ENCODE measurements at regions not wholly inside any gene's neighbourhood (a gene's known extent, or its start where the extent isn't known, plus 50 kb on each side); places are given as distances from the start of the nearest gene placed in this dataset.

DNA sequence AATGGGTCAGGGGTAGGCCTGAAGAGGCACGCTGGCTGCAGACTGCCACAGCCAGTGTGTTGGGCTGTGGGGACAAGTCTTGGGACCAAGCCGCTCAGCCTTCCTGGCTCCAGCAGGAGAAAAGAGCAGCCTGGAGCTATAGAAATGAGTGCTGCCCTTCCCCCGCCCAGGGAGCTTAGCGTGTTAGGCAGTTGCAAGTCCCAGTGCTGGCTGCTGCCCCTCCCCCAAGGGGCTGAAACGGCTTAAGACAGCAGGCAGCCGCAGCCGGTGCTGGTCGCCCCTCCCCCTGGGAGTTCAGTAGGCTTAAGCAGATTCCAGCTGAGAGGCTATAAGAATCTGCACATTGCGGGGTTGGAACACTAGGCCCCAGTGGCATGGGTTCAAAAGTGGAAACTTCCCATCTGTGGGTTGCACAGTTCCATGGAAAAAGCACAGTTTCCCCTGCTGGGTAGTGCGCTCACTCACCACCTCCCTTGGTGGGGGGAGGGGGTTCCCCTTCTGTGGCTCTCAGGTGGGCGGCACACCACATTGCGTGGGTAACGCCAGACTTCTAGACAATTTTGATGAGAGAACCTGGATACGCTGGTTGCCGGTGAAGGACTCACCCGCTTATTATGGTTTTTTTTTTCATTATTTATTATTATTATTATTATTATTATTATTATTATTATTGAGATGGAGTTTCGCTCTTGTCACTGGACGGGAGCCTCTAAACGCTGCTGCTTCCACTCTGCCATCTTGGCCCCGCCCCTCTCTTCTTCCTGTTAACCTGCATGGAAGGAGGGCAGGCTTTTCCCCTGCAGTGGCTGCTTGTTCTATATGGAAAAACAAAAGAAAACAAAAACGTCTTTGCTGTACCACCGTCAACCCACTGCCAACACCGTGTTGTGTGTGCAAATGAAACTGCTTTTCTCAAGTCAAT lies 151.1 kb downstream of the CXCL12 start:
- no peak for TF ChIP-seq POLR2A (IDR thresholded peaks at IDR 0.05)
- TF ChIP-seq, protein P1, sequence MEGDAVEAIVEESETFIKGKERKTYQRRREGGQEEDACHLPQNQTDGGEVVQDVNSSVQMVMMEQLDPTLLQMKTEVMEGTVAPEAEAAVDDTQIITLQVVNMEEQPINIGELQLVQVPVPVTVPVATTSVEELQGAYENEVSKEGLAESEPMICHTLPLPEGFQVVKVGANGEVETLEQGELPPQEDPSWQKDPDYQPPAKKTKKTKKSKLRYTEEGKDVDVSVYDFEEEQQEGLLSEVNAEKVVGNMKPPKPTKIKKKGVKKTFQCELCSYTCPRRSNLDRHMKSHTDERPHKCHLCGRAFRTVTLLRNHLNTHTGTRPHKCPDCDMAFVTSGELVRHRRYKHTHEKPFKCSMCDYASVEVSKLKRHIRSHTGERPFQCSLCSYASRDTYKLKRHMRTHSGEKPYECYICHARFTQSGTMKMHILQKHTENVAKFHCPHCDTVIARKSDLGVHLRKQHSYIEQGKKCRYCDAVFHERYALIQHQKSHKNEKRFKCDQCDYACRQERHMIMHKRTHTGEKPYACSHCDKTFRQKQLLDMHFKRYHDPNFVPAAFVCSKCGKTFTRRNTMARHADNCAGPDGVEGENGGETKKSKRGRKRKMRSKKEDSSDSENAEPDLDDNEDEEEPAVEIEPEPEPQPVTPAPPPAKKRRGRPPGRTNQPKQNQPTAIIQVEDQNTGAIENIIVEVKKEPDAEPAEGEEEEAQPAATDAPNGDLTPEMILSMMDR (IDR thresholded peaks at IDR 0.05) = no peak

GRCh38 chr10:44217274-44217820 lies 167.6 kb downstream of the CXCL12 start:
- intact Hi-C loops (cut with DNase I) = no loop called here
- Histone ChIP-seq H3K27ac (no peak overlapping the region), H3K36me3 (no peaks in the 10 kb centered on the region), H3K4me3 (no peak overlapping the region), H3K4me1 (no peaks in the 10 kb centered on the region), H3K9me3 (peaks cover 0 to 22% (median 0%) of the 10 kb centered on the region in 12 donors), H3K27me3 (no peaks in the 10 kb centered on the region)
- TF ChIP-seq, protein P1 (IDR thresholded peaks at IDR 0.05) = no peak
- no peak for TF ChIP-seq POLR2A (IDR thresholded peaks at IDR 0.05)
- ATAC-seq (no peak), DNase-seq (no peak)
- 84 to 90% (median 87%) methylated on average over 3 of the region's 3 CpGs for WGBS, 4 donors

More for the DNA sequence above, 151.1 kb downstream of the CXCL12 start:
- ATAC-seq = peak in 3 of 4 donors; percentile 27 to 51 (median 36)
- H3K36me3 ChIP-seq = no peaks in the 10 kb centered on the region
- 62 to 67% (median 66%) methylated on average over 22 to 23 of the region's 23 CpGs for WGBS, 4 donors
- no peak overlapping the region for H3K4me3 ChIP-seq
- no peaks in the 10 kb centered on the region for H3K27me3 ChIP-seq
- peaks cover 0 to 11% (median 0%) of the 10 kb centered on the region in 12 donors for H3K4me1 ChIP-seq
- intact Hi-C loops (cut with DNase I) = no loop called here
- H3K9me3 ChIP-seq = peaks cover 0 to 13% (median 0%) of the 10 kb centered on the region in 12 donors
- peak; percentile 49 to 88 (median 67) for DNase-seq
- H3K27ac ChIP-seq = peak overlapping the region in 2 of 12 donors; percentile 5 to 32

DNA sequence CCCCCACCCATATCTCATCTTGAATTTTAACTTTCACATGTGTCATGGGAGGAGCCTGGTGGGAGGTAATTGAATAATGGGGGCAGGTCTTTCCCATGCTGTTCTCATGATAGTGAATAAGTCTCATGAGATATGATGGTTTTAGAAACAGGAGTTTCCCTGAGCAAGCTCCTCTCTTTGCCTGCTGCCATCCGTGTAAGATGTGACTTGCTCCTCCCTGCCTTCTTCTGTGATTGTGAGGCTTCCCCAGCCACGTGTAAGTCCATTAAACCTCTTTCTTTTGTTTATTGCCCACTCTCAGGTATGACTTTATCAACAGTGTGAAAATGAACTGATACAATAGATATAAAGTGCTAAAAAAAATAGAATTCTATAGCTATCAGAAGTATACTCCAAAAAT lies 168.8 kb downstream of the CXCL12 start:
- WGBS, 4 donors = 75 to 86% (median 82%) methylated on average over 2 of the region's 2 CpGs
- ATAC-seq = no peak
- Histone ChIP-seq H3K36me3 (no peaks in the 10 kb centered on the region), H3K27me3 (no peaks in the 10 kb centered on the region), H3K4me1 (no peaks in the 10 kb centered on the region), H3K4me3 (no peak overlapping the region), H3K9me3 (peaks cover 0 to 22% (median 0%) of the 10 kb centered on the region in 12 donors), H3K27ac (no peak overlapping the region)
- no peak for TF ChIP-seq POLR2A (IDR thresholded peaks at IDR 0.05)
- TF ChIP-seq, protein P1 (IDR thresholded peaks at IDR 0.05) = no peak
- no peak for DNase-seq
- intact Hi-C loops (cut with DNase I) = no loop called here

GRCh38 chr10:44209811-44210210 lies 175.1 kb downstream of the CXCL12 start:
- DNase-seq (no peak), ATAC-seq (peak in 1 of 4 donors; percentile 33)
- Histone ChIP-seq H3K36me3 (no peaks in the 10 kb centered on the region), H3K27ac (peak overlapping the region in 1 of 12 donors; percentile 52), H3K4me1 (peaks cover 0 to 13% (median 2%) of the 10 kb centered on the region in 12 donors), H3K27me3 (no peaks in the 10 kb centered on the region), H3K9me3 (peaks cover 0 to 10% (median 0%) of the 10 kb centered on the region in 12 donors), H3K4me3 (no peak overlapping the region)
- TF ChIP-seq POLR2A (IDR thresholded peaks at IDR 0.05) = no peak
- TF ChIP-seq, protein P1 (IDR thresholded peaks at IDR 0.05) = no peak
- intact Hi-C loops (cut with DNase I) = no loop called here
- WGBS, 4 donors = 42 to 76% (median 48%) methylated on average over 4 of the region's 4 CpGs
